ENCODE measurements at regions not wholly inside any gene's neighbourhood (a gene's known extent, or its start where the extent isn't known, plus 50 kb on each side); places are given as distances from the start of the nearest gene placed in this dataset.
"Not testable (repeated sequence)": the region's sequence is repeated elsewhere in the genome, so short reads cannot be mapped to it uniquely, and the experiment has no call there.

GRCh38 chr2:187749804-187750431 lies 195.7 kb upstream of the TFPI start:
- intact Hi-C loops (cut with DNase I) = no loop called here
- DNase-seq (ENCODE audit: missing footprints) (no peak), ATAC-seq (no peak)

- DNase-seq (ENCODE audit: missing footprints) (no peak), ATAC-seq (no peak)
- intact Hi-C loops (cut with DNase I) = no loop called here
Observed at GRCh38 chr2:187768995-187769394, 214.8 kb upstream of the TFPI start.

- intact Hi-C loops (cut with DNase I) = no loop called here
- ATAC-seq (no peak), DNase-seq (ENCODE audit: missing footprints) (no peak)
Observed at GRCh38 chr2:187769437-187769836, 215.2 kb upstream of the TFPI start.

GRCh38 chr2:187774551-187775071 lies 220.4 kb upstream of the TFPI start:
- DNase-seq (ENCODE audit: missing footprints) (no peak), ATAC-seq (no peak)
- intact Hi-C loops (cut with DNase I) = no loop called here

GRCh38 chr2:187775196-187775595 lies 221.0 kb upstream of the TFPI start:
- DNase-seq (ENCODE audit: missing footprints) (no peak), ATAC-seq (no peak)
- intact Hi-C loops (cut with DNase I) = no loop called here

- intact Hi-C loops (cut with DNase I) = no loop called here
- DNase-seq (ENCODE audit: missing footprints) = no peak
Observed at GRCh38 chr2:187775651-187776050, 221.4 kb upstream of the TFPI start.

GRCh38 chr2:187782301-187782700 lies 228.1 kb upstream of the TFPI start:
- intact Hi-C loops (cut with DNase I) = no loop called here
- ATAC-seq (no peak), DNase-seq (ENCODE audit: missing footprints) (no peak)

More at GRCh38 chr2:187775651-187776050, 221.4 kb upstream of the TFPI start:
- ATAC-seq = no peak

- ATAC-seq (no peak), DNase-seq (ENCODE audit: missing footprints) (no peak)
- intact Hi-C loops (cut with DNase I) = no loop called here
Observed at GRCh38 chr2:187783446-187783845, 229.2 kb upstream of the TFPI start.

GRCh38 chr2:187784138-187784537 lies 229.9 kb upstream of the TFPI start:
- DNase-seq (ENCODE audit: missing footprints); ATAC-seq; intact Hi-C loops (cut with DNase I): not testable (repeated sequence)

- no peak for ATAC-seq
- no peak for DNase-seq (ENCODE audit: missing footprints)
- intact Hi-C loops (cut with DNase I) = no loop called here
Observed at GRCh38 chr2:187799601-187800000, 245.4 kb upstream of the TFPI start.

- intact Hi-C loops (cut with DNase I) = no loop called here
- no peak for DNase-seq (ENCODE audit: missing footprints)
- no peak for ATAC-seq
Observed at GRCh38 chr2:187803816-187804215, 249.6 kb upstream of the TFPI start.

- no peak for DNase-seq (ENCODE audit: missing footprints)
- no peak for ATAC-seq
- intact Hi-C loops (cut with DNase I) = no loop called here
Observed at GRCh38 chr2:187815113-187815512, 260.9 kb upstream of the TFPI start.

GRCh38 chr2:187819624-187820023 lies 265.4 kb upstream of the TFPI start:
- DNase-seq (ENCODE audit: missing footprints) (no peak), ATAC-seq (no peak)
- intact Hi-C loops (cut with DNase I) = no loop called here

- no peak for DNase-seq (ENCODE audit: missing footprints)
- intact Hi-C loops (cut with DNase I) = no loop called here
- no peak for ATAC-seq
Observed at GRCh38 chr2:187825108-187825507, 270.9 kb upstream of the TFPI start.

- ATAC-seq (no peak), DNase-seq (ENCODE audit: missing footprints) (no peak)
- intact Hi-C loops (cut with DNase I) = no loop called here
Observed at GRCh38 chr2:187826023-187826422, 271.8 kb upstream of the TFPI start.

- intact Hi-C loops (cut with DNase I) = no loop called here
- no peak for DNase-seq (ENCODE audit: missing footprints)
- ATAC-seq = no peak
Observed at GRCh38 chr2:187834787-187835186, 280.6 kb upstream of the TFPI start.

- ATAC-seq = no peak
- intact Hi-C loops (cut with DNase I) = no loop called here
- DNase-seq (ENCODE audit: missing footprints) = no peak
Observed at GRCh38 chr2:187838690-187839089, 284.5 kb upstream of the TFPI start.

GRCh38 chr2:187842315-187842714 lies 288.1 kb upstream of the TFPI start:
- ATAC-seq (no peak), DNase-seq (ENCODE audit: missing footprints) (no peak)
- intact Hi-C loops (cut with DNase I) = loop anchor here (10.0 kb wide), 1 partner anchor 258 kb away; no protein-coding TSS in a partner anchor

- ATAC-seq = no peak
- DNase-seq (ENCODE audit: missing footprints) = no peak
- intact Hi-C loops (cut with DNase I) = loop anchor here (10.0 kb wide), 1 partner anchor 258 kb away; no protein-coding TSS in a partner anchor
Observed at GRCh38 chr2:187842978-187843847, 289.0 kb upstream of the TFPI start.

Measured in Right ventricle myocardium inferior (tissue), 1 donor.